Peyer's patch (tissue), 4 donors: ENCODE measurements at regions not wholly inside any gene's neighbourhood (a gene's known extent, or its start where the extent isn't known, plus 50 kb on each side); places are given as distances from the start of the nearest gene placed in this dataset.

ENCODE experiments used
- CTCF ChIP-seq, 6 experiments: fragments of 450-650 bp in 4 of 6; fragments of 200-600 bp in 2 of 6; sonication (generic) in 1 of 6; IDR thresholded peaks; one replicate each; pipeline ENCODE4 v1.5.1; 2017 to 2019; ENCODE audit warnings: antibody characterized with exemption in 6 of 6, mild to moderate bottlenecking in 3 of 6, moderate library complexity in 1 of 6
- POLR2A ChIP-seq, 2 donors: fragments of 450-650 bp; IDR thresholded peaks; one replicate each; pipeline ENCODE4 v1.5.1; 2017; ENCODE audit warnings: antibody characterized with exemption in 2 of 2, mild to moderate bottlenecking in 2 of 2, moderate library complexity in 2 of 2

GRCh38 chr10:112883360-112884178 is 66.5 kb upstream of the TCF7L2 start:
- TF ChIP-seq CTCF (IDR thresholded peaks at IDR 0.05) = no peak
- no peak for TF ChIP-seq POLR2A (IDR thresholded peaks at IDR 0.05)
